HL-60 (cell line): ENCODE measurements at regions not wholly inside any gene's neighbourhood (a gene's known extent, or its start where the extent isn't known, plus 50 kb on each side); places are given as distances from the start of the nearest gene placed in this dataset.

ENCODE experiments used
- DNase-seq, 2 experiments: peaks; one replicate each; pipeline ENCODE4 v3.0.0-alpha.2; 2010 to 2020; ENCODE audit warnings: low read depth in 1 of 2, low spot score in 1 of 2
- H3K27ac ChIP-seq: fragments of 250-450 bp; sonication (Bioruptor Pico); replicated peaks from 2 replicates; pipeline ENCODE4 v1.5.1; 2020; ENCODE audit warnings: mild to moderate bottlenecking, moderate library complexity
- H3K27me3 ChIP-seq: fragments of 250-450 bp; sonication (Bioruptor Pico); 2 replicates; pipeline ENCODE4 v1.5.1; 2021; ENCODE audit warnings: mild to moderate bottlenecking, moderate library complexity; ENCODE audit not compliant: insufficient read depth, poor library complexity, severe bottlenecking
- H3K4me3 ChIP-seq: replicated peaks from 2 replicates; pipeline ENCODE4 v1.5.1; 2011; ENCODE audit warnings: mild to moderate bottlenecking, control low read depth, low read length; ENCODE audit not compliant: insufficient read depth
- GABPA ChIP-seq: IDR thresholded peaks from 2 replicates; pipeline ENCODE4 v1.6.1; 2012; ENCODE audit warnings: low read depth
- POLR2AphosphoS5 ChIP-seq: IDR thresholded peaks from 2 replicates; pipeline ENCODE4 v1.6.1; 2012; ENCODE audit warnings: low read depth
- SPI1 ChIP-seq: IDR thresholded peaks from 2 replicates; pipeline ENCODE4 v1.6.1; 2012; ENCODE audit warnings: low read depth, mild to moderate bottlenecking, borderline replicate concordance
- TF ChIP-seq, protein P1 (sequence below): IDR thresholded peaks from one replicate; pipeline ENCODE4 v1.5.1; 2011; ENCODE audit warnings: low read length, control low read depth, inconsistent platforms; ENCODE audit not compliant: insufficient read depth
- TF ChIP-seq, protein P2 (sequence below): IDR thresholded peaks from 2 replicates; pipeline ENCODE4 v1.6.1; 2012; ENCODE audit warnings: low read depth; ENCODE audit not compliant: insufficient replicate concordance

GRCh38 chr12:67854351-67854750 is 134.9 kb upstream of the IFNG-AS1 start:
- no peaks in the 10 kb centered on the region for H3K27me3 ChIP-seq
- TF ChIP-seq, protein P1, sequence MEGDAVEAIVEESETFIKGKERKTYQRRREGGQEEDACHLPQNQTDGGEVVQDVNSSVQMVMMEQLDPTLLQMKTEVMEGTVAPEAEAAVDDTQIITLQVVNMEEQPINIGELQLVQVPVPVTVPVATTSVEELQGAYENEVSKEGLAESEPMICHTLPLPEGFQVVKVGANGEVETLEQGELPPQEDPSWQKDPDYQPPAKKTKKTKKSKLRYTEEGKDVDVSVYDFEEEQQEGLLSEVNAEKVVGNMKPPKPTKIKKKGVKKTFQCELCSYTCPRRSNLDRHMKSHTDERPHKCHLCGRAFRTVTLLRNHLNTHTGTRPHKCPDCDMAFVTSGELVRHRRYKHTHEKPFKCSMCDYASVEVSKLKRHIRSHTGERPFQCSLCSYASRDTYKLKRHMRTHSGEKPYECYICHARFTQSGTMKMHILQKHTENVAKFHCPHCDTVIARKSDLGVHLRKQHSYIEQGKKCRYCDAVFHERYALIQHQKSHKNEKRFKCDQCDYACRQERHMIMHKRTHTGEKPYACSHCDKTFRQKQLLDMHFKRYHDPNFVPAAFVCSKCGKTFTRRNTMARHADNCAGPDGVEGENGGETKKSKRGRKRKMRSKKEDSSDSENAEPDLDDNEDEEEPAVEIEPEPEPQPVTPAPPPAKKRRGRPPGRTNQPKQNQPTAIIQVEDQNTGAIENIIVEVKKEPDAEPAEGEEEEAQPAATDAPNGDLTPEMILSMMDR = no peak
- TF ChIP-seq POLR2AphosphoS5 (no peak), SPI1 (no peak), GABPA (no peak)
- TF ChIP-seq, protein P2, sequence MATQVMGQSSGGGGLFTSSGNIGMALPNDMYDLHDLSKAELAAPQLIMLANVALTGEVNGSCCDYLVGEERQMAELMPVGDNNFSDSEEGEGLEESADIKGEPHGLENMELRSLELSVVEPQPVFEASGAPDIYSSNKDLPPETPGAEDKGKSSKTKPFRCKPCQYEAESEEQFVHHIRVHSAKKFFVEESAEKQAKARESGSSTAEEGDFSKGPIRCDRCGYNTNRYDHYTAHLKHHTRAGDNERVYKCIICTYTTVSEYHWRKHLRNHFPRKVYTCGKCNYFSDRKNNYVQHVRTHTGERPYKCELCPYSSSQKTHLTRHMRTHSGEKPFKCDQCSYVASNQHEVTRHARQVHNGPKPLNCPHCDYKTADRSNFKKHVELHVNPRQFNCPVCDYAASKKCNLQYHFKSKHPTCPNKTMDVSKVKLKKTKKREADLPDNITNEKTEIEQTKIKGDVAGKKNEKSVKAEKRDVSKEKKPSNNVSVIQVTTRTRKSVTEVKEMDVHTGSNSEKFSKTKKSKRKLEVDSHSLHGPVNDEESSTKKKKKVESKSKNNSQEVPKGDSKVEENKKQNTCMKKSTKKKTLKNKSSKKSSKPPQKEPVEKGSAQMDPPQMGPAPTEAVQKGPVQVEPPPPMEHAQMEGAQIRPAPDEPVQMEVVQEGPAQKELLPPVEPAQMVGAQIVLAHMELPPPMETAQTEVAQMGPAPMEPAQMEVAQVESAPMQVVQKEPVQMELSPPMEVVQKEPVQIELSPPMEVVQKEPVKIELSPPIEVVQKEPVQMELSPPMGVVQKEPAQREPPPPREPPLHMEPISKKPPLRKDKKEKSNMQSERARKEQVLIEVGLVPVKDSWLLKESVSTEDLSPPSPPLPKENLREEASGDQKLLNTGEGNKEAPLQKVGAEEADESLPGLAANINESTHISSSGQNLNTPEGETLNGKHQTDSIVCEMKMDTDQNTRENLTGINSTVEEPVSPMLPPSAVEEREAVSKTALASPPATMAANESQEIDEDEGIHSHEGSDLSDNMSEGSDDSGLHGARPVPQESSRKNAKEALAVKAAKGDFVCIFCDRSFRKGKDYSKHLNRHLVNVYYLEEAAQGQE = no peak
- no peak for DNase-seq
- no peak overlapping the region for H3K27ac ChIP-seq
- H3K4me3 ChIP-seq = no peak overlapping the region

GRCh38 chr12:67855103-67855502 is 134.1 kb upstream of the IFNG-AS1 start:
- TF ChIP-seq SPI1 = no peak
- TF ChIP-seq, protein P1 = no peak
- TF ChIP-seq, protein P2 = no peak
- TF ChIP-seq POLR2AphosphoS5 = no peak
- no peak for TF ChIP-seq GABPA
- Histone ChIP-seq H3K27ac (no peak overlapping the region), H3K27me3 (no peaks in the 10 kb centered on the region), H3K4me3 (no peak overlapping the region)
- DNase-seq = no peak

- DNase-seq = no peak
- Histone ChIP-seq H3K27ac (no peak overlapping the region), H3K4me3 (no peak overlapping the region), H3K27me3 (peaks cover 4% of the 10 kb centered on the region)
- no peak for TF ChIP-seq POLR2AphosphoS5
Observed at GRCh38 chr12:67871231-67871630, 118.0 kb upstream of the IFNG-AS1 start.

DNA sequence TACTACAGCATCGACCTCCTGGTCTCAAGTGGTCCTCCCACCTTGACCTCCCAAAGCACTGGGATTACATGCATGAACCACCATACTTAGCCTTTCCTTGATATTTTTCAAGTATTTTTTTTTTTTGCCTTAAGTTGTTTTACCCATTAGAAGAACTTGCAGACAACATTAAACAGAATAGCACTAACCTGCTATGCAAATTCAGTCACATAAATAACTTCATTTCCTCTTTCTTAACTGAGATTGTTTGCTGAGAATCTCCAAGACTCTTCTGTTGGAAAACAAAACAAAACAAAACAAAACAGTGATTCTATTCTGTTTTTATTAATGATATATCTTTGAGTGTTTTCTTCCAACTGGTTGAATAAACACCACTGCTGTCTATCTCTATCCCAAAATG is 115.9 kb upstream of the IFNG-AS1 start:
- DNase-seq = no peak
- TF ChIP-seq POLR2AphosphoS5 (no peak), GABPA (no peak), SPI1 (no peak)
- TF ChIP-seq, protein P1 = no peak
- TF ChIP-seq, protein P2 = no peak
- Histone ChIP-seq H3K27me3 (peaks cover 4% of the 10 kb centered on the region), H3K27ac (no peak overlapping the region), H3K4me3 (no peak overlapping the region)
